HepG2 (cell line): ENCODE measurements at regions not wholly inside any gene's neighbourhood (a gene's known extent, or its start where the extent isn't known, plus 50 kb on each side); places are given as distances from the start of the nearest gene placed in this dataset.

Source experiments
- HNF4G ChIP-seq, 2 experiments: sonication (generic) in 1 of 2; formaldehyde crosslinking in 1 of 2; IDR thresholded peaks; 2 replicates each; pipeline versions ENCODE4 v1.4.0 to v1.6.1; 2011 to 2020; ENCODE audit warnings: borderline replicate concordance in 2 of 2, low read depth in 2 of 2, mild to moderate bottlenecking in 2 of 2, low read length in 1 of 2, missing genetic modification reagents in 1 of 2, moderate library complexity in 1 of 2
- MATR3 ChIP-seq: sonication (generic); formaldehyde crosslinking; IDR thresholded peaks from 2 replicates; pipeline ENCODE4 v1.4.0; 2020; ENCODE audit warnings: missing genetic modification reagents
- NCOR1 ChIP-seq: fragments of 200-600 bp; sonication (generic); IDR thresholded peaks from 2 replicates; pipeline ENCODE4 v1.7.0; 2017; ENCODE audit warnings: antibody characterized with exemption, low read length, borderline replicate concordance
- NPAS2 ChIP-seq: sonication (generic); formaldehyde crosslinking; IDR thresholded peaks from 2 replicates; pipeline ENCODE4 v1.8.0; 2022; ENCODE audit warnings: mild to moderate bottlenecking, missing genetic modification reagents, borderline replicate concordance
- SP4 ChIP-seq: sonication (generic); formaldehyde crosslinking; IDR thresholded peaks from 2 replicates; pipeline ENCODE4 v1.8.1; 2023; ENCODE audit warnings: mild to moderate bottlenecking, missing genetic modification reagents
- ZNF407 ChIP-seq: sonication (generic); formaldehyde crosslinking; IDR thresholded peaks from one replicate; pipeline ENCODE4 v1.5.1; 2020; ENCODE audit warnings: mild to moderate bottlenecking, missing genetic modification reagents; ENCODE audit errors: not compliant biosample characterization
- ZNF557 ChIP-seq: sonication (generic); formaldehyde crosslinking; IDR thresholded peaks from 2 replicates; pipeline ENCODE4 v1.4.0; 2020; ENCODE audit warnings: missing genetic modification reagents
- TF ChIP-seq, protein P1 (sequence below): sonication (generic); formaldehyde crosslinking; IDR thresholded peaks from 2 replicates; pipeline ENCODE4 v1.4.0; 2020; ENCODE audit warnings: missing genetic modification reagents, borderline replicate concordance

- TF ChIP-seq ZNF407 (CRISPR knock-in tag) (no peak), HNF4G (IDR thresholded peaks at IDR 0.05; ENCODE audit: borderline replicate concordance, low read depth, low read length) (no peak), HNF4G (CRISPR knock-in tag; IDR thresholded peaks at IDR 0.05; ENCODE audit: borderline replicate concordance, low read depth) (no peak), ZNF557 (CRISPR knock-in tag) (no peak), SP4 (CRISPR knock-in tag) (no peak), MATR3 (no peak), NCOR1 (no peak), NPAS2 (CRISPR knock-in tag) (no peak)
- TF ChIP-seq, protein P1, sequence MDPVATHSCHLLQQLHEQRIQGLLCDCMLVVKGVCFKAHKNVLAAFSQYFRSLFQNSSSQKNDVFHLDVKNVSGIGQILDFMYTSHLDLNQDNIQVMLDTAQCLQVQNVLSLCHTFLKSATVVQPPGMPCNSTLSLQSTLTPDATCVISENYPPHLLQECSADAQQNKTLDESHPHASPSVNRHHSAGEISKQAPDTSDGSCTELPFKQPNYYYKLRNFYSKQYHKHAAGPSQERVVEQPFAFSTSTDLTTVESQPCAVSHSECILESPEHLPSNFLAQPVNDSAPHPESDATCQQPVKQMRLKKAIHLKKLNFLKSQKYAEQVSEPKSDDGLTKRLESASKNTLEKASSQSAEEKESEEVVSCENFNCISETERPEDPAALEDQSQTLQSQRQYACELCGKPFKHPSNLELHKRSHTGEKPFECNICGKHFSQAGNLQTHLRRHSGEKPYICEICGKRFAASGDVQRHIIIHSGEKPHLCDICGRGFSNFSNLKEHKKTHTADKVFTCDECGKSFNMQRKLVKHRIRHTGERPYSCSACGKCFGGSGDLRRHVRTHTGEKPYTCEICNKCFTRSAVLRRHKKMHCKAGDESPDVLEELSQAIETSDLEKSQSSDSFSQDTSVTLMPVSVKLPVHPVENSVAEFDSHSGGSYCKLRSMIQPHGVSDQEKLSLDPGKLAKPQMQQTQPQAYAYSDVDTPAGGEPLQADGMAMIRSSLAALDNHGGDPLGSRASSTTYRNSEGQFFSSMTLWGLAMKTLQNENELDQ = no peak
Observed at GRCh38 chr10:78386509-78386908, 352.8 kb downstream of the RPS24 start (continued).
